Activated naive CD4-positive, alpha-beta T cell treated with anti-CD3 and anti-CD28 coated beads, Interleukin-2, amount 50 U/mL, for 72 hours (primary cell): ENCODE measurements at regions not wholly inside any gene's neighbourhood (a gene's known extent, or its start where the extent isn't known, plus 50 kb on each side); places are given as distances from the start of the nearest gene placed in this dataset.
A peak's percentile ranks its signal among the peaks of the same experiment; 100 is the strongest.
"Not testable (repeated sequence)": the region's sequence is repeated elsewhere in the genome, so short reads cannot be mapped to it uniquely, and the experiment has no call there.

ENCODE experiments used
- ATAC-seq, 2 donors: fragments of 150-1000 bp; cut with Tn5 transposase; 2 replicates each; pipeline ENCODE4 v1.10.0; 2021; ENCODE audit warnings: mild to moderate bottlenecking in 2 of 2, moderate library complexity in 2 of 2
- DNase-seq, 2 donors: peaks; one replicate each; pipeline ENCODE4 v3.0.0; 2021 to 2022; ENCODE audit warnings: low spot score in 2 of 2
- H3K27ac Mint-ChIP-seq, 2 donors: one replicate each; pipeline ENCODE4 v1.8.0; 2022; ENCODE audit warnings: mild to moderate bottlenecking in 2 of 2, mixed read lengths in 2 of 2
- H3K36me3 Mint-ChIP-seq, 2 donors: one replicate each; pipeline ENCODE4 v1.8.0; 2022; ENCODE audit warnings: mixed read lengths in 2 of 2
- H3K9me3 Mint-ChIP-seq, 2 donors: one replicate each; pipeline ENCODE4 v1.8.0; 2022; ENCODE audit warnings: mixed read lengths in 2 of 2

DNA sequence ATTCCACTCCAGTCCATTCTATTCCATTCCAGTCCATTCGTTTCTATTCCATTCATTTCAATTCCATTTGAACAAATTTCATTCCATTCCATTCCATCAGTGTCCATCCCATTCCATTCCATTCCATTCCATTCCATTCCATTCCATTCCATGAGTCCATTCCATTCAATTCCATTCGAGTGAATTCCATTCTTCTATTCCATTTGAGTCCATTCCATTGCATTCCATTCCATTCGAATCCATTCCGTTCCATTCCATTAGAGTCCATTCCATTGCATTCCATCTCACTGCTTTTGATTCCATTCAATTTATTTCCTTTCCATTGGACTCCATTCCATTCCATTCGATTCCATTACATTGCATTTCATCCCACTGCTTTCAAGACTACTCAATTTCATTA is 1132.1 kb downstream of the RPIA start:
- H3K36me3 Mint-ChIP-seq = peaks cover 0 to 72% of the 10 kb centered on the region in 2 donors
- H3K27ac Mint-ChIP-seq = no peak overlapping the region
- ATAC-seq = no peak
- no peak for DNase-seq
- H3K9me3 Mint-ChIP-seq = no peaks in the 10 kb centered on the region

DNA sequence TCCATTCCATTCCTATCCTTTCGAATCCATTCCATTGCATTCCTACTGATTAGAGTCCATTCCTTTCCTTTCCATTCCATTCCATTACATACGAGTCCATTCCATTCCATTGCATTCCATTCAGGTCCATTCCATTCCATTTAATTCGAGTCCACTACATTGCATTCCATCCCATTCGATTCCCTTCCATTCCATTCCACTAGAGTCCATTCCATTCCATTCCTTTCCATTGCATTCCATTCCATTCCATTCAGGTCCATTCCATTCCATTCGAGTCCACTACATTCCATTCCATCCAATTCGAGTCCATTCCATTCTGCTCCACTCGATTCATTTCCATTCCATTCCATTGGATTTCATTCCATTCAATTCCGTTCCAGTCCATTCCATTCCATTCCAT is 1133.6 kb downstream of the RPIA start:
- ATAC-seq = no peak
- peaks cover 0 to 57% of the 10 kb centered on the region in 2 donors for H3K36me3 Mint-ChIP-seq

DNA sequence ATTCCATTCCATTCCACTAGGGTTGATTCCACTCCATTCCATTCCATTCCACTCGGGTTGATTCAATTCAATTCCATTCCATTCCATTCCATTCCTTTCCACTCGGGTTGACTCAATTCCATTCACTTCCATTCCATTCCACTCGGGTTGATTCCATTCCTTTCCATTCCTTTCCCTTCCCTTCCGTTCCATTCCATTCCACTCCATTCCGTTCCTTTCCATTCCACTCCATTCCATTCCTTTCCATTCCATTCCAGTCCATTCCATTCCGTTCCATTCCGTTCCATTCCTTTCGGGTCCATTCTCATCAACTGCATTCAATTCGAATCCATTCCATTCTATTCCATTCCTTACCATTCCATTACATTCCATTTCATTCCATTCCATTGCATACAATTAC is 1135.3 kb downstream of the RPIA start:
- not testable (repeated sequence) for H3K9me3 Mint-ChIP-seq, ATAC-seq, H3K27ac Mint-ChIP-seq, DNase-seq
- peaks cover 0 to 40% of the 10 kb centered on the region in 2 donors for H3K36me3 Mint-ChIP-seq

More for the DNA sequence above, 1133.6 kb downstream of the RPIA start:
- Mint-ChIP-seq H3K9me3 (no peaks in the 10 kb centered on the region), H3K27ac (no peak overlapping the region)
- no peak for DNase-seq

DNA sequence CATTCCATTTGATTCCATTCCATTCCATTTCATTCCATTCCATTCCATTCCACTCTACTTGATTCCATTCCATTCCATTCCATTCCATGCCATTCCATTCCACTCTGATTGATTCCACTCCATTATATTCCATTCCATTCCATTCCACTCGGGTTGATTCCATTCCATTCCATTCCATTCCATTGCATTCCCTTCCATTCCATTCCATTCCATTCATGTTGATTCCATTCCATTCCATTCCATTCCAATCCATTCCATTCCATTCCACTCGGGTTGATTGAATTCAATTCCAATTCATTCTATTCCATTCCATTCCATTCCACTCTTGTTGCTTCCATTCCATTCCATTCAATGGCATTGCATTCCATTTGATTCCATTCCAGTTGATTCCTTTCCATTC is 1136.4 kb downstream of the RPIA start:
- not testable (repeated sequence) for H3K27ac Mint-ChIP-seq, ATAC-seq, DNase-seq, H3K9me3 Mint-ChIP-seq
- H3K36me3 Mint-ChIP-seq = peaks cover 0 to 36% of the 10 kb centered on the region in 2 donors

DNA sequence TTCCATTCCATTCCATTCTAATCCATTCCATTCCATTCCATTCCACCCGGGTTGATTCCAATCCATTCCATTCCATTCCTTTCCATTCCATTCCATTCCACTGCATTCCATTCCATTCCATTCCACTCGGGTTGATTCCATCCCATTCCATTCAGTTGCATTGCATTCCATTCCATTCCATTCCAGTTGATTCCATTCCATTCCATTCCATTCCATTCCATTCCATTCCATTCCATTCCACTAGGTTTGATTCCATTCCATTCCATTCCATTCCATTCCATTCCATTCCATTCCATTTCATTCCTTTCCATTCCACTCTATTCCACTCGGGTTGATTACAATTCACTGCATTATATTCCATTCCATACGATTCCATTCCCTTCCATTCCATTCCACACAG is 1136.9 kb downstream of the RPIA start:
- H3K9me3 Mint-ChIP-seq, ATAC-seq, H3K27ac Mint-ChIP-seq, DNase-seq: not testable (repeated sequence)
- peaks cover 0 to 30% of the 10 kb centered on the region in 2 donors for H3K36me3 Mint-ChIP-seq

DNA sequence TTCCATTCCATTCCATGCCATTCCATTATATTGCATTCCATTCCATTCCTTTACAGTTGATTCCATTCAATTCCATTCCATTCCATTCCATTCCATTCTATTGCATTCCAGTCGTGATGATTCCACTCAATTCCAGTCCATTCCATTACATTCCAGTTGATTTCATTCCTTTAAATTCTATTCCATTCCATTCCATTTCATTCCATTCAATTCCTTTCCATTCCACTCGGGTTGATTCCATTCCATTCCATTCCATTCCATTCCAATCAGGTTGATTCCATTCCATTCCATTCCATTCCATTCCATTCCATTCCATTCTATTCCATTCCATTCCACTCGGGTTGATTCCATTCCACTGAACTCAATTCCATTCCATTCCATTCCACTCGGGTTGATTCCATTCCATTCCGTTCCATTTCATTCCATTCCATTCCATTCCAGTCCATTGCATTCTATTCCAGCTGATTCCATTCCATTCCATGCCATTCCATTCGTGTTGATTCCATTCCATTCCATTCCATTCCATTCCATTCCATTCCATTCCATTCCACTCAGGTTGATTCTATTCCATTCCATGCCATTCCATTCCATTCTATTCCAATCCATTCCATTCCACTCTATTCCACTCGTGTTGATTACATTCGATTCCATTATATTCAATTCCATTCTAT is 1137.6 kb downstream of the RPIA start:
- not testable (repeated sequence) for H3K9me3 Mint-ChIP-seq

DNA sequence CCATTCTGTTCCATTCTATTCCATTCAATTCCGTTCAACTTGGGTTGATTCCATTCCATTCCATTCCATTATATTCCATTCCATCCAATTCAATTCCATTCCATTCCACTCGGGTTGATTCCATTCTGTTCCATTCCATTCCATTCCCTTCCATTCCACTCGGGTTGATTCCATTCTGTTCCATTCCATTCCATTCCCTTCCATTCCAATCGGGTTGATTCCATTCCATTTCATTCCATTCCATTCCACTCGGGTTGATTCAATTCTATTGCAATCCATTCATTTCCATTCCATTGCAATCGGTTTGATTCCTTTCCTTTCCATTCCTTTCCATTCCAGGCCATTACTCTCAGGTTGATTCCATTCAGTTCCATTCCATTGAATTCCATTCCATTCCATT is 1138.4 kb downstream of the RPIA start:
- DNase-seq = no peak
- peaks cover 0 to 16% of the 10 kb centered on the region in 2 donors for H3K36me3 Mint-ChIP-seq
- ATAC-seq = no peak
- H3K9me3 Mint-ChIP-seq = peaks cover 0 to 5% of the 10 kb centered on the region in 2 donors
- H3K27ac Mint-ChIP-seq = no peak overlapping the region

More for the DNA sequence above, 1137.6 kb downstream of the RPIA start:
- peaks cover 0 to 23% of the 10 kb centered on the region in 2 donors for H3K36me3 Mint-ChIP-seq
- ATAC-seq, DNase-seq, H3K27ac Mint-ChIP-seq: not testable (repeated sequence)

DNA sequence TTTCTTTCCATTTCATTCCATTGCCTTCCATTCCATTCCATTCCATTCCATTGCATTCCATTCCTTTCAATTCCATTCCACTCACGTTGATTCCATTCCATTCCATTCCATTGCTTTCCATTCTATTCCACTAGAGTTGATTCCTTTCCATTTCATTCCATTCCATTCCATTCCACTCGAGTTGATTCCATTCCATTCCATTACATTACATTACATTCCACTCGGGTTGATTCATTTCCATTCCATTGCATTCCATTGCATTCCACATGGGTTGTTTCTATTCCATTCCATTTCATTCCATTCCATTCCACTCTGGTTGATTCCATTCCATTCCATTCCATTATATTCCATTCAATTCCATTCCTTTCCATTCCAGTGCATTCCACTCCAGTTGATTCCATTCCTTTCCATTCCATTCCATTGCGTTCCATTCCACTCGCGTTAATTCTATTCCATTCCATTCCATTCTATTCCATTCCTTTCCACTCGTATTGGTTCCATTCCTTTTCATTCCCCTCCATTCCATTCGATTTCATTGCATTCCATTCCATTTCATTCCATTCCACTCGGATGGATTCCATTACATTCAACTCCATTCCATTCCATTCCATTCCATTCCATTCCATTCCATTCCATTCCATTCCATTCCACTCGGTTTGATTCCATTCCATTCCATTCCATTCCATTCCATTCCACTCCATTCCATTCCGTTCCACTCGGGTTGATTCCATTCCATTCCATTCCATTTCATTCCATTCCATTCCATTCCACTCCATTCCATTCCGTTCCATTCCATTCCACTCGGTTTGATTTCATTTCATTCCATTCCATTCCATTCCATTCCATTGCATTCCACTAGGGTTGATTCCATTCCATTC is 1139.1 kb downstream of the RPIA start:
- H3K9me3 Mint-ChIP-seq = not testable (repeated sequence)

DNA sequence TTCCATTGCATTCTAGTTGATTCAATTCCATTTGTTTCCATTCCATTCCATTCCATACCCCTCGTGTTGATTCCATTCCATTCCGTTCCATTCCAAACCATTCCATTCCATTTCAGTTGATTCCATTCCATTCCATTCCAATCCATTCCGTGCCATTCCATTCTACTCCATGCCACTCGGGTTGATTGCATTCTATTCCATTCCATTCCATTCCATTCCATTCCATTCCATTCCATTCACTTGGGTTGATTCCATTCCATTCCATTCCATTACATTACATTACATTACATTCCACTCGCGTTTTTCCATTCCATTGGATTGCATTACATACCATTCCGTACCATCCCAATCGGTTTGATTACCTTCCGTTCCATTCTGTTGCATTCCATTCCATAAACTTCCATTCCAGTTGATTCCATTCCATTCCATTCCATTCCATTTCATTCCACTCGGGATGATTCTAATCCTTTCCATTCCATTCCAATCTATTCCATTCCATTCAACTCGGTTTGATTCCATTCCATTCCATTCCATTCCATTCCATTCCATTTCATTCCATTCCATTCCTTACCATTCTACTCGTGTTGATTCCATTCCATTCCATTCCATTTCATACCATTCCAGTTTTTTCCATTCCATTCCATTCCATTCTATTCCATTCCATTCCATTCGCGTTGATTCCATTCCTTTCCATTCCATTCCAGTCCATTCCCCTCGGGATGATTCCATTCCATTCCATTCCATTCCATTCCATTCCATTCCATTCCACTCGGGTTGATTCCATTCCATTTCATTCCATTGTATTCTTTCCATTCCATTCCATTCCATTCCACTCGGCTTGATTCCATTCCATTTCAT is 1140.4 kb downstream of the RPIA start:
- Mint-ChIP-seq H3K36me3 (peaks cover 15 to 21% of the 10 kb centered on the region in 2 donors), H3K9me3 (peaks cover 17 to 19% of the 10 kb centered on the region in 2 donors), H3K27ac (no peak overlapping the region)
- ATAC-seq (no peak), DNase-seq (no peak)

More for the DNA sequence above, 1139.1 kb downstream of the RPIA start:
- not testable (repeated sequence) for DNase-seq, H3K27ac Mint-ChIP-seq
- ATAC-seq = peak in 1 of 2 donors; percentile 29
- peaks cover 2 to 10% of the 10 kb centered on the region in 2 donors for H3K36me3 Mint-ChIP-seq

DNA sequence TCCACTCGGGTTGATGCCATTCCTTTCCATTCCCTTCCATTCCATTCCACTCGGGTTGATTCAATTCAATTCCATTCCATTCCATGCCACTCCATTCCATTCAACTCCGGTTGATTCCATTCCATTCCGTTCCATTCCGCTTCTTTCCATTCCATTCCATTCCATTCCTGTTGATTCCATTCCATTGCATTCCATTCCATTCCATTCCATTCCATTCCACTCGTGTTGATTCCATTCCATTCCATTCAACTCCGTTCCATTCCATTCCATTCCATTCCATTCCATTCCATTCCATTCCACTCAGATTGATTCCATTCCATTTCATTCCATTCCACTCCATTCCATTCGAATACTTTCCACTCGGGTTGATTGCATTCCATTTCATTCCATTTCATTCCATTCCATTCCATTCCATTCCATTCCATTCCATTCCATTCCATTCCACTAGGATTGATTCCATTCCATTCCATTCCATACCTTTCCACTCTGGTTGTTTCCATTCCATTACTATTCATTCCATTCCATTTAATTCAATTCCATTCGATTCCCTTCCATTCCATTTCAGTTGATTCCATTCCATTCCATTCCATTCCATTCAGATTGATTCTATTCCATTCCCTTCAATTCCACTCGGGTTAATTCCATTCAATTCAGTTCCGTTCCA is 1141.8 kb downstream of the RPIA start:
- peaks cover 17 to 23% of the 10 kb centered on the region in 2 donors for H3K36me3 Mint-ChIP-seq
- H3K9me3 Mint-ChIP-seq = peaks cover 21 to 22% of the 10 kb centered on the region in 2 donors
- ATAC-seq (peak in 1 of 2 donors; percentile 50), DNase-seq (no peak)
- H3K27ac Mint-ChIP-seq = no peak overlapping the region

DNA sequence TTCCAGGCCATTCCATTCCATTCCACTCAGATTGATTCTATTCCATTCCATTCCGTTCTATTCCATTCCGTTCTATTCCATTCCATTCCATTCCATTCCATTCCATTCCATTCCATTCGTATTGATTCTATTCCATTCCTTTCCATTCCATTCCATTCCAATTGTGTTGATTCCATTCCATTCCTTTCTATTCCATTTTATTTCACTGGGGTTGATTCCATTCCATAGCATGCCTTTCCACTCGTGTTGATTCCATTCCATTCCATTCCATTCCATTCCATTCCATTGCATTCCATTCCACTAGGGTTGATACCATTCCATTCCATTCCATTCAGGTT is 1142.3 kb downstream of the RPIA start:
- peaks cover 17 to 23% of the 10 kb centered on the region in 2 donors for H3K36me3 Mint-ChIP-seq
- H3K9me3 Mint-ChIP-seq = peaks cover 21 to 22% of the 10 kb centered on the region in 2 donors
- H3K27ac Mint-ChIP-seq = no peak overlapping the region
- DNase-seq (no peak), ATAC-seq (no peak)

DNA sequence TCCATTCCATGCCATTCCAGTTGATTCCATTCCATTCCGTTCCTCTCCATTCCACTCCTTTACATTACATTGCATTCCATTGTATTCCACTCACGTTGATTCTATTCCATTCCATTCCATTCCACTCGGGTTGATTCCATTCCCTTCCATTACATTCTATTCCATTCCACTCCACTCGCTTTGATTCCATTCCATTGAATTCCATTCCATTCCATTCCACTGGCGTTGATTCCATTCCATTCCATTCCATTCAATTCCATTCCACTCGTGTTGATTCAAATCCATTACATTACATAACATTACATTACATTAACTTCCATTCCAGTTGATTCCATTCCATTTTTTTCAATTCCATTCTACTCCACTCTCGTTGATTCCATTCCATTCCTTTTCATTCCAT is 1142.8 kb downstream of the RPIA start:
- Mint-ChIP-seq H3K27ac (no peak overlapping the region), H3K9me3 (peaks cover 21 to 22% of the 10 kb centered on the region in 2 donors), H3K36me3 (peaks cover 17 to 23% of the 10 kb centered on the region in 2 donors)
- ATAC-seq (no peak), DNase-seq (no peak)

DNA sequence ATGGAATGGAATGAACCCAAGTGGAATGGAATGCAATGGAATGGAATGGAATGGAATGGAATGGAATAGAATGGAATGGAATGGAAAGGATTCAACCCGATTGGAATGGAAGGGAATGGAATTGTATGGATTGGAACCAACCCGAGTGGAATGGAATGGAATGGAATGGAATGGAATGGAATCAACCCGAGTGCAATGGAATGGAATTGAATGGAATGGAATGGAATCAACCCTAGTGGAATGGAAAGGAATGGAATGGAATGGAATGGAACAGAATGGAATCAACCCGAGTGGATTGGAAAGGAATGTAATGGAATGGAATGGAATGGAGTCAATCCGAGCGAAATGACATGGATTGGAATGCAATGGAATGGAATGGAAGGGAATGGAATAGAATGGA is 1144.9 kb downstream of the RPIA start:
- H3K9me3 Mint-ChIP-seq = peaks cover 21 to 22% of the 10 kb centered on the region in 2 donors
- H3K27ac Mint-ChIP-seq, DNase-seq: not testable (repeated sequence)
- peaks cover 17 to 23% of the 10 kb centered on the region in 2 donors for H3K36me3 Mint-ChIP-seq
- ATAC-seq = peak in 1 of 2 donors; percentile 51

DNA sequence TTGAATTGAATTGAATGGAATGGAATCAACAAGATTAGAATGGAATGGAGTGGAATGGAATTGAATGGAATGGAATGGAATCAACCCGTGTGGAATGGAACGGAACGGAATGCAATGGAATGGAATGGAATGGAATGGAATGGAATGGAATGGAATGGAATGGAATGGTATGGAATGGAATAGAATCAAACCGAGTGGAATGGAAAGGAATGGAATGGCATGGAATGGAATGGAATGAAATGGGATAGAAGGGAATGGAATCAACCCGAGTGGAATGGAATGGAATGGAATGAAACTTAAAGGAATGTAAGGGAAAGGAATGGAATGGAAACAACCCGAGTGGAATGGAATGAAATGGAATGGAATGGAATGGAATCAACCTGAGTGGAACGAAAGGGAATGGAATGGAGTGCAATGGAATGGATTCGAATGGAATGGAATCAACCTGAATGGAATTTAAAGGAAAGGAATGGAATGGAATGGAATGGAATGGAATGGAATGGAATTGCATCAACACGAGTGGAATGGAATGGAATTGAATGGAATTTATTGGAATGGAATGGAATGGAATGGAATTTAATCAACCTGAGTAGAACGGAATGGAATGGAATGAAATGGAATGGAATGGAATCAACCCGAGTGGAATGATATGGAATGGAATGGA is 1146.6 kb downstream of the RPIA start:
- Mint-ChIP-seq H3K9me3 (peaks cover 21 to 22% of the 10 kb centered on the region in 2 donors), H3K27ac (no peak overlapping the region), H3K36me3 (peaks cover 16 to 17% of the 10 kb centered on the region in 2 donors)
- DNase-seq (no peak), ATAC-seq (peak in 1 of 2 donors; percentile 31)

DNA sequence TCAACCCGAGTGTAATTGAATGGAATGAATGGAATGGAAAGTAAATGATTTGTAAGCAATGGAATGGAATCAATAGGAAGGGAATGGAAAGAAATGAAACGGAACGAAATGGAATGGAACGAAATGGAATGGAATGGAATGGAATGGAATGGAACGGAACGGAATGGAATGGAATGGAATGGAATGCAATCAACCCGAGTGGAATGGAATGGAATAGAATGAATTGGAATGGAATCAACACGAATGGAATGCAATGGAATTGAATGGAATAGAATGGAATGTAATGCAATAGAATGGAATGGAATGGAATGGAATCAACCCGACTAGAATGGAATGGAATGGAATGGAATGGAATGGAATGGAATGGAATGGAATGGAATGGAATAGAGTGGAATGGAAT is 1148.7 kb downstream of the RPIA start:
- peaks cover 16 to 17% of the 10 kb centered on the region in 2 donors for H3K36me3 Mint-ChIP-seq
- not testable (repeated sequence) for ATAC-seq, H3K27ac Mint-ChIP-seq, DNase-seq
- H3K9me3 Mint-ChIP-seq = peaks cover 18 to 20% of the 10 kb centered on the region in 2 donors
